ENCODE measurements at regions not wholly inside any gene's neighbourhood (a gene's known extent, or its start where the extent isn't known, plus 50 kb on each side); places are given as distances from the start of the nearest gene placed in this dataset.

- Histone ChIP-seq H3K79me2 (ENCODE audit: insufficient read depth, low read length) (no peaks in the 10 kb centered on the region), H3K27ac (ENCODE audit: low read depth, low read length) (no peak overlapping the region), H3K36me3 (ENCODE audit: insufficient read depth, low read length) (no peaks in the 10 kb centered on the region), H3K4me1 (ENCODE audit: insufficient read depth, low read length) (no peaks in the 10 kb centered on the region), H3K4me2 (ENCODE audit: low read length) (no peak overlapping the region), H3K4me3 (ENCODE audit: insufficient read depth, low read depth, low read length) (no peak overlapping the region), H3K9me3 (ENCODE audit: insufficient read depth, low read depth, low read length) (no peaks in the 10 kb centered on the region), H3K27me3 (ENCODE audit: insufficient read depth, low read length) (no peaks in the 10 kb centered on the region), H3K9ac (ENCODE audit: low read length) (no peak overlapping the region), H2AFZ (ENCODE audit: low read depth, low read length) (no peak overlapping the region), H4K20me1 (ENCODE audit: insufficient read depth, low read length) (no peaks in the 10 kb centered on the region)
- TF ChIP-seq EZH2 (IDR thresholded peaks at IDR 0.05; ENCODE audit: insufficient read depth, low read length) (no peak), CTCF (IDR thresholded peaks at IDR 0.05; ENCODE audit: insufficient read depth, low read depth, low read length) (no peak)
- DNase-seq (ENCODE audit: low read depth) (no peak), FAIRE-seq (no peak)
- Mint-ChIP-seq H3K27me3 (ENCODE audit: low read depth, unreplicated experiment) (no peaks in the 10 kb centered on the region), H3K4me3 (ENCODE audit: unreplicated experiment) (no peak overlapping the region), H3K4me1 (ENCODE audit: low read depth, unreplicated experiment) (peaks cover 2% of the 10 kb centered on the region), H3K9me3 (ENCODE audit: unreplicated experiment) (peaks cover 4% of the 10 kb centered on the region), H3K36me3 (ENCODE audit: low read depth, unreplicated experiment) (no peaks in the 10 kb centered on the region), H3K27ac (ENCODE audit: unreplicated experiment) (no peak overlapping the region)
Observed at GRCh38 chr3:5707794-5708193, 520.3 kb downstream of the EDEM1 start.

GRCh38 chr3:5709714-5710113 lies 522.2 kb downstream of the EDEM1 start:
- H3K9ac ChIP-seq (ENCODE audit: low read length), result no peak overlapping the region
- Mint-ChIP-seq H3K9me3 (ENCODE audit: unreplicated experiment) (peaks cover 4% of the 10 kb centered on the region), H3K36me3 (ENCODE audit: low read depth, unreplicated experiment) (no peaks in the 10 kb centered on the region), H3K4me1 (ENCODE audit: low read depth, unreplicated experiment) (peaks cover 2% of the 10 kb centered on the region), H3K27ac (ENCODE audit: unreplicated experiment) (no peak overlapping the region), H3K4me3 (ENCODE audit: unreplicated experiment) (no peak overlapping the region), H3K27me3 (ENCODE audit: low read depth, unreplicated experiment) (no peaks in the 10 kb centered on the region)
- no peak overlapping the region for H2AFZ ChIP-seq (ENCODE audit: low read depth, low read length)
- no peaks in the 10 kb centered on the region for H3K9me3 ChIP-seq (ENCODE audit: insufficient read depth, low read depth, low read length)
- H3K4me3 ChIP-seq (ENCODE audit: insufficient read depth, low read depth, low read length), result no peak overlapping the region
- DNase-seq (ENCODE audit: low read depth), result no peak
- no peak overlapping the region for H3K27ac ChIP-seq (ENCODE audit: low read depth, low read length)
- no peak for FAIRE-seq
- no peaks in the 10 kb centered on the region for H3K79me2 ChIP-seq (ENCODE audit: insufficient read depth, low read length)
- TF ChIP-seq CTCF (IDR thresholded peaks at IDR 0.05; ENCODE audit: insufficient read depth, low read depth, low read length), result no peak
- TF ChIP-seq EZH2 (IDR thresholded peaks at IDR 0.05; ENCODE audit: insufficient read depth, low read length), result no peak
- no peaks in the 10 kb centered on the region for H3K4me1 ChIP-seq (ENCODE audit: insufficient read depth, low read length)
- H3K4me2 ChIP-seq (ENCODE audit: low read length), result no peak overlapping the region
- no peaks in the 10 kb centered on the region for H3K27me3 ChIP-seq (ENCODE audit: insufficient read depth, low read length)
- no peaks in the 10 kb centered on the region for H3K36me3 ChIP-seq (ENCODE audit: insufficient read depth, low read length)
- H4K20me1 ChIP-seq (ENCODE audit: insufficient read depth, low read length), result no peaks in the 10 kb centered on the region

GRCh38 chr3:5710718-5711117 lies 523.2 kb downstream of the EDEM1 start:
- Histone ChIP-seq H3K9ac (ENCODE audit: low read length) (no peak overlapping the region), H3K36me3 (ENCODE audit: insufficient read depth, low read length) (no peaks in the 10 kb centered on the region), H3K9me3 (ENCODE audit: insufficient read depth, low read depth, low read length) (no peaks in the 10 kb centered on the region), H3K4me1 (ENCODE audit: insufficient read depth, low read length) (no peaks in the 10 kb centered on the region), H3K4me2 (ENCODE audit: low read length) (no peak overlapping the region), H3K27me3 (ENCODE audit: insufficient read depth, low read length) (no peaks in the 10 kb centered on the region), H3K4me3 (ENCODE audit: insufficient read depth, low read depth, low read length) (no peak overlapping the region), H3K79me2 (ENCODE audit: insufficient read depth, low read length) (no peaks in the 10 kb centered on the region), H2AFZ (ENCODE audit: low read depth, low read length) (no peak overlapping the region), H4K20me1 (ENCODE audit: insufficient read depth, low read length) (no peaks in the 10 kb centered on the region), H3K27ac (ENCODE audit: low read depth, low read length) (no peak overlapping the region)
- DNase-seq (ENCODE audit: low read depth) (no peak), FAIRE-seq (no peak)
- TF ChIP-seq CTCF (IDR thresholded peaks at IDR 0.05; ENCODE audit: insufficient read depth, low read depth, low read length) (no peak), EZH2 (IDR thresholded peaks at IDR 0.05; ENCODE audit: insufficient read depth, low read length) (no peak)
- Mint-ChIP-seq H3K4me1 (ENCODE audit: low read depth, unreplicated experiment) (peaks cover 2% of the 10 kb centered on the region), H3K36me3 (ENCODE audit: low read depth, unreplicated experiment) (no peaks in the 10 kb centered on the region), H3K27ac (ENCODE audit: unreplicated experiment) (no peak overlapping the region), H3K27me3 (ENCODE audit: low read depth, unreplicated experiment) (no peaks in the 10 kb centered on the region), H3K4me3 (ENCODE audit: unreplicated experiment) (no peak overlapping the region), H3K9me3 (ENCODE audit: unreplicated experiment) (peaks cover 8% of the 10 kb centered on the region)
